ENCODE measurements at regions not wholly inside any gene's neighbourhood (a gene's known extent, or its start where the extent isn't known, plus 50 kb on each side); places are given as distances from the start of the nearest gene placed in this dataset.

DNA sequence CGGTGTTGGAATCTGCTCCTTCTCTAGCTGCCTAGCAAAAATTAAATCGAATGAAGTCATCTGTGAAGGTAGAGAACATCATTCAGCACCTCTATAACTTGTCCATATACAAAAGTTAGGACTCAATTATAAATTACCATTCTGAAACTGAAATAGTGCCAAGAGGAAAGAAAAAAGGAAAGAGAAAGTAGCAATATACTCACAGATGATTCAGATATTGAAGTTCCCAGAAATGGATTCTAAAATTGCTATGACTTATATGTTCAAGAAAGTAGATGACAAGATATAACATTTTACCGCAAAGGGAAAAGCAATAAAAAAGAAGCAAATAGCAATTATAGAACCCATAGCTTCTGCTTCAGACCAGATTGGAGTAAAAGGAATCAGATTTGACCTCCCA is 333.6 kb upstream of the GYPC start:
- TF ChIP-seq CTCF (IDR thresholded peaks at IDR 0.05) (no peak), POLR2A (IDR thresholded peaks at IDR 0.05) (no peak), POLR2AphosphoS5 (IDR thresholded peaks at IDR 0.05; ENCODE audit: insufficient read depth in 1 of 2, low read depth in 1 of 2) (no peak)
